IMR-90 (cell line): ENCODE measurements at regions not wholly inside any gene's neighbourhood (a gene's known extent, or its start where the extent isn't known, plus 50 kb on each side); places are given as distances from the start of the nearest gene placed in this dataset.
A peak's percentile ranks its signal among the peaks of the same experiment; 100 is the strongest.

Experiments
- ATAC-seq: fragments of 200-7000 bp; cut with Tn5 transposase; 2 replicates; pipeline ENCODE4 v1.9.1; 2020; ENCODE audit warnings: low read depth, mild to moderate bottlenecking, moderate library complexity
- BruUV-seq: library from RNA; stranded (reverse); fragments of 400-500 nt; replicated peaks from 2 replicates; lab custom pipeline; 2021; lab: Mats Ljungman, UMichigan
- CTCF ChIA-PET: fragments of 300-600 bp; formaldehyde crosslinking; extraction: SDS; loops from one replicate; lab custom pipeline; 2021; ENCODE audit warnings: antibody characterized with exemption; lab: Yijun Ruan, JAX
- POLR2A ChIA-PET: fragments of 300-600 bp; sonication (Branson Sonifier 250); formaldehyde crosslinking; loops from one replicate; lab custom pipeline; 2022; ENCODE audit warnings: antibody characterized with exemption; ENCODE audit not compliant: unreplicated experiment; lab: Charles Lee
- DNase-seq: peaks from one replicate; pipeline ENCODE4 v3.0.0; 2013
- H2AFZ ChIP-seq: replicated peaks from 2 replicates; pipeline ENCODE3; 2013; ENCODE audit warnings: low read length, mild to moderate bottlenecking; ENCODE audit not compliant: poor library complexity
- H2AK5ac ChIP-seq: 2 replicates; pipeline ENCODE4 v1.6.1; 2013; ENCODE audit warnings: low read depth, low read length, inconsistent platforms
- H2AK9ac ChIP-seq: replicated peaks from 2 replicates; pipeline ENCODE3; 2013; ENCODE audit warnings: mild to moderate bottlenecking, low read depth, low read length, moderate library complexity; ENCODE audit not compliant: poor library complexity
- H2BK120ac ChIP-seq: 2 replicates; pipeline ENCODE4 v1.6.1; 2013; ENCODE audit warnings: low read depth, low read length, inconsistent platforms
- H2BK15ac ChIP-seq: 3 replicates; pipeline ENCODE4 v1.6.1; 2013; ENCODE audit warnings: low read depth, low read length, inconsistent platforms
- H2BK20ac ChIP-seq: 2 replicates; pipeline ENCODE4 v1.6.1; 2013; ENCODE audit warnings: low read depth, mild to moderate bottlenecking, inconsistent platforms, low read length, moderate library complexity
- H2BK5ac ChIP-seq: 2 replicates; pipeline ENCODE4 v1.6.1; 2013; ENCODE audit warnings: mild to moderate bottlenecking, low read depth, low read length, inconsistent platforms; ENCODE audit not compliant: poor library complexity, severe bottlenecking
- H3K14ac ChIP-seq: replicated peaks from 2 replicates; pipeline ENCODE4 v1.6.1; 2013; ENCODE audit warnings: low read depth, low read length, inconsistent platforms
- H3K18ac ChIP-seq: 2 replicates; pipeline ENCODE4 v1.6.1; 2013; ENCODE audit warnings: low read depth, low read length, control low read depth
- H3K23ac ChIP-seq: 2 replicates; pipeline ENCODE4 v1.6.1; 2013; ENCODE audit warnings: low read depth, low read length, inconsistent platforms
- H3K27ac ChIP-seq: 2 replicates; pipeline ENCODE4 v1.5.1; 2013; ENCODE audit warnings: mild to moderate bottlenecking, control low read depth, low read length; ENCODE audit not compliant: insufficient read depth
- H3K27me3 ChIP-seq: 2 replicates; pipeline ENCODE4 v1.6.1; 2013; ENCODE audit warnings: low read length; ENCODE audit not compliant: control insufficient read depth, insufficient read depth
- H3K36me3 ChIP-seq: 2 replicates; pipeline ENCODE4 v1.6.1; 2013; ENCODE audit warnings: low read length, mixed read lengths; ENCODE audit not compliant: control insufficient read depth, insufficient read depth
- H3K4ac ChIP-seq: 2 replicates; pipeline ENCODE4 v1.6.1; 2013; ENCODE audit warnings: low read depth, low read length, inconsistent platforms
- H3K4me1 ChIP-seq: 2 replicates; pipeline ENCODE4 v1.6.1; 2013; ENCODE audit warnings: low read length, mixed read lengths; ENCODE audit not compliant: control insufficient read depth, insufficient read depth
- H3K4me2 ChIP-seq: 2 replicates; pipeline ENCODE4 v1.6.1; 2013; ENCODE audit warnings: low read depth, mild to moderate bottlenecking, control low read depth, low read length, moderate library complexity
- H3K4me3 ChIP-seq: 2 replicates; pipeline ENCODE4 v1.5.1; 2013; ENCODE audit warnings: low read depth, mild to moderate bottlenecking, control low read depth, low read length, moderate library complexity; ENCODE audit not compliant: insufficient read depth
- H3K56ac ChIP-seq: 2 replicates; pipeline ENCODE4 v1.6.1; 2013; ENCODE audit warnings: low read length, inconsistent platforms; ENCODE audit not compliant: insufficient read depth; ENCODE audit errors: extremely low read depth
- H3K79me1 ChIP-seq, 2 experiments: 2 replicates each; pipeline ENCODE4 v1.6.1; 2013; ENCODE audit warnings: low read length in 2 of 2, inconsistent platforms in 1 of 2, low read depth in 1 of 2
- H3K9ac ChIP-seq: 2 replicates; pipeline ENCODE4 v1.6.1; 2013; ENCODE audit warnings: low read depth, low read length, control low read depth
- H3K9me1 ChIP-seq: 2 replicates; pipeline ENCODE4 v1.6.1; 2013; ENCODE audit warnings: low read length, inconsistent platforms; ENCODE audit not compliant: insufficient read depth
- H3K9me3 ChIP-seq: 2 replicates; pipeline ENCODE4 v1.6.1; 2013; ENCODE audit warnings: low read length; ENCODE audit not compliant: control insufficient read depth, insufficient read depth
- H4K20me1 ChIP-seq: 2 replicates; pipeline ENCODE4 v1.6.1; 2013; ENCODE audit warnings: low read length, inconsistent platforms; ENCODE audit not compliant: insufficient read depth
- H4K5ac ChIP-seq: 2 replicates; pipeline ENCODE4 v1.6.1; 2013; ENCODE audit warnings: mild to moderate bottlenecking, low read depth, low read length, control low read depth
- H4K8ac ChIP-seq, 2 experiments: 2 replicates each; pipeline ENCODE4 v1.6.1; 2013; ENCODE audit warnings: low read depth in 2 of 2, low read length in 2 of 2, control low read depth in 1 of 2, inconsistent platforms in 1 of 2
- H4K91ac ChIP-seq: 2 replicates; pipeline ENCODE4 v1.6.1; 2013; ENCODE audit warnings: low read depth, low read length, inconsistent platforms; ENCODE audit not compliant: insufficient read depth
- NFE2L2 ChIP-seq: fragments of 150-350 bp; IDR thresholded peaks from 2 replicates; pipeline ENCODE4 v1.6.1; 2016; ENCODE audit warnings: low read depth, mild to moderate bottlenecking, low read length
- POLR2A ChIP-seq: IDR thresholded peaks from 2 replicates; pipeline ENCODE4 v1.6.1; 2012; ENCODE audit warnings: mild to moderate bottlenecking, low read depth, low read length
- RAD21 ChIP-seq: IDR thresholded peaks from 2 replicates; pipeline ENCODE4 v1.6.1; 2012; ENCODE audit warnings: low read length, improper control_type of control experiment
- RFX5 ChIP-seq: IDR thresholded peaks from 2 replicates; pipeline ENCODE4 v1.8.0; 2012; ENCODE audit warnings: low read depth, mild to moderate bottlenecking, low read length, moderate library complexity
- SMC3 ChIP-seq: fragments of 150-350 bp; IDR thresholded peaks from 2 replicates; pipeline ENCODE4 v1.6.1; 2016; ENCODE audit warnings: low read depth, mild to moderate bottlenecking, antibody characterized with exemption, low read length, moderate library complexity
- WGBS, 2 experiments: methylation state at CpG; one replicate each; pipeline versions ENCODE4 v1.1.5 to v1.1.7; 2013; ENCODE audit warnings: missing lambda C conversion rate in 2 of 2; ENCODE audit not compliant: insufficient read length in 1 of 2; ENCODE audit errors: extremely low coverage in 2 of 2; 5-methylcytosine and 5-hydroxymethylcytosine counted together
- dilution Hi-C: fragments of 300-500 bp; cut with HindIII; formaldehyde crosslinking; loops from one replicate; pipeline ENCODE4 v1.14.3; 2018; ENCODE audit warnings: low sequenced_read_pairs; ENCODE audit not compliant: unreplicated experiment
- in situ Hi-C: fragments of 300-500 bp; cut with MboI; formaldehyde crosslinking; loops from 3 replicates; pipeline ENCODE4 v1.14.3; 2019; ENCODE audit warnings: low sequenced_read_pairs, inconsistent platforms, mixed read lengths
- intact Hi-C: fragments of 100-400 bp; cut with micrococcal nuclease; formaldehyde crosslinking; loops from 2 replicates; pipeline ENCODE4 v1.10.0; 2022
- TF ChIP-seq, protein P1 (sequence below): conservative IDR thresholded peaks from 2 replicates; pipeline ENCODE4 v1.5.1; 2012; ENCODE audit warnings: mild to moderate bottlenecking, low read depth, low read length, improper control_type of control experiment

DNA sequence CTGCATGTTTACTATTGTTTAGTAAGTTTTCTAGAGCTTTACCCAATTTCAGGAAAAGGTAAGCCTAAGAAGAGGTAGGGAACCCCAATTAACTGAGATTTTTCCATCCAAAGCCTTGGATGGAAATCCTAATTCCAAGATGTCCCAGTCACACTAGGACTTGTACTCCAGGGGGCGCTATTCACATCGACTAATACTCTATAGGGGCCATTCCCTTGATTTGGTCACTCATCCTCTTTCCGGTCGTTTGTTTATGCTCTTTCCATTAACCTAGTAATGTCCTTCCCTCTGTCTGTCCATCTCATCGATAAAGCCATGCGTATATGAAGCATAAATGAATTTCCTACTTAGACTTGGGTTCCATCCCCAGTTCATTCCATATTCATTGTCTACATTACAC lies 80.8 kb upstream of the FUCA2 start:
- Histone ChIP-seq H3K4me2 (no peak overlapping the region), H2AK5ac (no peak overlapping the region), H4K20me1 (no peaks in the 10 kb centered on the region), H3K4me1 (peaks cover 9% of the 10 kb centered on the region), H3K14ac (no peak overlapping the region), H2AK9ac (no peak overlapping the region), H3K27ac (no peak overlapping the region), H3K9me3 (no peaks in the 10 kb centered on the region), H4K5ac (no peak overlapping the region), H3K27me3 (no peaks in the 10 kb centered on the region), H3K36me3 (no peaks in the 10 kb centered on the region), H3K9me1 (peaks cover 3% of the 10 kb centered on the region; the same call in 1 of the 2 replicates), H2BK120ac (no peak overlapping the region), H3K56ac (no peak overlapping the region), H3K23ac (no peak overlapping the region), H3K79me1 (peaks cover 0 to 8% of the 10 kb centered on the region in 2 experiments; a peak in 1 of 4 replicates), H4K8ac (no peak overlapping the region), H3K4ac (no peak overlapping the region), H2BK20ac (no peak overlapping the region), H2AFZ (no peak overlapping the region), H3K18ac (no peak overlapping the region), H2BK5ac (no peak overlapping the region), H3K4me3 (no peak overlapping the region), H4K91ac (no peak overlapping the region), H3K9ac (no peak overlapping the region), H2BK15ac (no peak overlapping the region)
- ATAC-seq, result no peak
- dilution Hi-C loops, result no loop called here
- no peak for DNase-seq
- BruUV-seq, result no TSS peak
- CTCF ChIA-PET, result interaction anchor here (0.5 kb wide), 1 partner anchor 676 kb away, joined by 3 read pairs; no protein-coding TSS in a partner anchor
- TF ChIP-seq RAD21, result no peak
- no peak for TF ChIP-seq RFX5
- TF ChIP-seq SMC3, result no peak
- TF ChIP-seq NFE2L2, result no peak
- TF ChIP-seq POLR2A, result no peak
- TF ChIP-seq, protein P1, sequence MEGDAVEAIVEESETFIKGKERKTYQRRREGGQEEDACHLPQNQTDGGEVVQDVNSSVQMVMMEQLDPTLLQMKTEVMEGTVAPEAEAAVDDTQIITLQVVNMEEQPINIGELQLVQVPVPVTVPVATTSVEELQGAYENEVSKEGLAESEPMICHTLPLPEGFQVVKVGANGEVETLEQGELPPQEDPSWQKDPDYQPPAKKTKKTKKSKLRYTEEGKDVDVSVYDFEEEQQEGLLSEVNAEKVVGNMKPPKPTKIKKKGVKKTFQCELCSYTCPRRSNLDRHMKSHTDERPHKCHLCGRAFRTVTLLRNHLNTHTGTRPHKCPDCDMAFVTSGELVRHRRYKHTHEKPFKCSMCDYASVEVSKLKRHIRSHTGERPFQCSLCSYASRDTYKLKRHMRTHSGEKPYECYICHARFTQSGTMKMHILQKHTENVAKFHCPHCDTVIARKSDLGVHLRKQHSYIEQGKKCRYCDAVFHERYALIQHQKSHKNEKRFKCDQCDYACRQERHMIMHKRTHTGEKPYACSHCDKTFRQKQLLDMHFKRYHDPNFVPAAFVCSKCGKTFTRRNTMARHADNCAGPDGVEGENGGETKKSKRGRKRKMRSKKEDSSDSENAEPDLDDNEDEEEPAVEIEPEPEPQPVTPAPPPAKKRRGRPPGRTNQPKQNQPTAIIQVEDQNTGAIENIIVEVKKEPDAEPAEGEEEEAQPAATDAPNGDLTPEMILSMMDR, result peak; percentile 23; the same call in 1 of the 2 replicates
- in situ Hi-C loops, result no loop called here
- intact Hi-C loops, result no loop called here
- WGBS, 2 experiments, result 29% methylated on average over 2 of the region's 6 CpGs; no CpG with 5 or more reads in 1 of the 2 experiments
- POLR2A ChIA-PET, result no interaction called here
